ENCODE measurements at regions not wholly inside any gene's neighbourhood (a gene's known extent, or its start where the extent isn't known, plus 50 kb on each side); places are given as distances from the start of the nearest gene placed in this dataset.

DNA sequence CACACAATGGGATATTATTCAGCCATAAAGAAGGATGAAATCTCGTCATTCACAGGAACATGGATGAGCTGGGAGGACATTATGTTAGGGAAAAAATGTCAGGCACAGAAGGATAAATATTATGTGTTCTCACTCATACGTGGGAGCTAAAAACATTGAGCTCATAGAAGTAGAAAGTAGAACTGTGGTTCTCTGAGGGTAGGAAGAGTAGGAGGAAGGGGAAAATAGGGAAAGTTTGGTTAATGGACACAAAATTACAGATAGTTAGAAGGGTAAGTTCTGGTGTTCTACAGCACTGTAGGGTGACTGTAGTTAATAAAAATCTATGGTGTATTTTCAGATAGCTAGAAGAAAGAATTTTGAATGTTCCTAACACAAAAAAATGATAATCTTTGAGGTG lies 102.6 kb upstream of the LIPC start:
- H3K79me2 ChIP-seq (ENCODE audit: insufficient read depth, low read length) = no peaks in the 10 kb centered on the region
- POLR2A ChIA-PET = no interaction called here
- RAD21 ChIA-PET (ENCODE audit: low non-redundant PET in 1 of 2, low total read pairs in 2 of 2, uncharacterized antibody in 2 of 2, unreplicated experiment in 2 of 2) = no interaction called here
- H2AFZ ChIP-seq (ENCODE audit: low read depth, low read length, poor library complexity, severe bottlenecking) = no peak overlapping the region
- H3K27me3 ChIP-seq (ENCODE audit: insufficient read depth, low read length) = no peaks in the 10 kb centered on the region
- no peak overlapping the region for H3K4me2 ChIP-seq (ENCODE audit: low read length)
- no peak overlapping the region for H3K9ac ChIP-seq (ENCODE audit: low read length)
- intact Hi-C loops (cut with micrococcal nuclease) = no loop called here
- no peaks in the 10 kb centered on the region for H3K9me3 ChIP-seq (ENCODE audit: control insufficient read depth in 1 of 2, insufficient read depth in 1 of 2, low read depth in 1 of 2, low read length in 2 of 2)
- peaks cover 43% of the 10 kb centered on the region in 2 experiments for H3K4me1 ChIP-seq (ENCODE audit: control insufficient read depth in 1 of 2, insufficient read depth in 2 of 2, low read length in 2 of 2)
- H3K27ac ChIP-seq (ENCODE audit: low read depth, low read length) = no peak overlapping the region
- no peaks in the 10 kb centered on the region for H4K20me1 ChIP-seq (ENCODE audit: insufficient read depth)
- no peak overlapping the region for H3K4me3 ChIP-seq (replicated peaks in 1 of 2; ENCODE audit: low read depth in 1 of 2, low read length in 2 of 2)
- no peaks in the 10 kb centered on the region for H3K36me3 ChIP-seq (ENCODE audit: control insufficient read depth in 1 of 2, insufficient read depth in 2 of 2, low read length in 2 of 2)
- BruUV-seq (replicated peaks) = no TSS peak
- ATAC-seq (no peak), DNase-seq (ENCODE audit: low read depth, low spot score) (no peak)
- no peaks in the 10 kb centered on the region for H3K9me2 ChIP-seq (ENCODE audit: insufficient read depth)
- CTCF ChIA-PET = no interaction called here
- TF ChIP-seq, protein P1, sequence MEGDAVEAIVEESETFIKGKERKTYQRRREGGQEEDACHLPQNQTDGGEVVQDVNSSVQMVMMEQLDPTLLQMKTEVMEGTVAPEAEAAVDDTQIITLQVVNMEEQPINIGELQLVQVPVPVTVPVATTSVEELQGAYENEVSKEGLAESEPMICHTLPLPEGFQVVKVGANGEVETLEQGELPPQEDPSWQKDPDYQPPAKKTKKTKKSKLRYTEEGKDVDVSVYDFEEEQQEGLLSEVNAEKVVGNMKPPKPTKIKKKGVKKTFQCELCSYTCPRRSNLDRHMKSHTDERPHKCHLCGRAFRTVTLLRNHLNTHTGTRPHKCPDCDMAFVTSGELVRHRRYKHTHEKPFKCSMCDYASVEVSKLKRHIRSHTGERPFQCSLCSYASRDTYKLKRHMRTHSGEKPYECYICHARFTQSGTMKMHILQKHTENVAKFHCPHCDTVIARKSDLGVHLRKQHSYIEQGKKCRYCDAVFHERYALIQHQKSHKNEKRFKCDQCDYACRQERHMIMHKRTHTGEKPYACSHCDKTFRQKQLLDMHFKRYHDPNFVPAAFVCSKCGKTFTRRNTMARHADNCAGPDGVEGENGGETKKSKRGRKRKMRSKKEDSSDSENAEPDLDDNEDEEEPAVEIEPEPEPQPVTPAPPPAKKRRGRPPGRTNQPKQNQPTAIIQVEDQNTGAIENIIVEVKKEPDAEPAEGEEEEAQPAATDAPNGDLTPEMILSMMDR (IDR thresholded peaks at IDR 0.05 in 2 of 3, conservative IDR thresholded peaks at IDR 0.05 in 1 of 3; ENCODE audit: borderline replicate concordance in 1 of 3, insufficient read depth in 1 of 3, low read depth in 2 of 3, low read length in 2 of 3) = no peak
- no peak for TF ChIP-seq EZH2 (IDR thresholded peaks at IDR 0.05)
- TF ChIP-seq, protein P2, sequence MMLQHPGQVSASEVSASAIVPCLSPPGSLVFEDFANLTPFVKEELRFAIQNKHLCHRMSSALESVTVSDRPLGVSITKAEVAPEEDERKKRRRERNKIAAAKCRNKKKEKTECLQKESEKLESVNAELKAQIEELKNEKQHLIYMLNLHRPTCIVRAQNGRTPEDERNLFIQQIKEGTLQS (IDR thresholded peaks at IDR 0.05) = no peak
- no peak for TF ChIP-seq EZH2phosphoT487 (IDR thresholded peaks at IDR 0.05; ENCODE audit: borderline replicate concordance)
- TF ChIP-seq CBX3 (IDR thresholded peaks at IDR 0.05; ENCODE audit: low read depth) = no peak
- TF ChIP-seq POLR2A (IDR thresholded peaks at IDR 0.05; ENCODE audit: borderline replicate concordance, extremely low read depth, insufficient read depth, insufficient read length) = no peak
- TF ChIP-seq ZNF274 (IDR thresholded peaks at IDR 0.05; ENCODE audit: low read depth, low read length) = no peak
- TF ChIP-seq, protein P3, sequence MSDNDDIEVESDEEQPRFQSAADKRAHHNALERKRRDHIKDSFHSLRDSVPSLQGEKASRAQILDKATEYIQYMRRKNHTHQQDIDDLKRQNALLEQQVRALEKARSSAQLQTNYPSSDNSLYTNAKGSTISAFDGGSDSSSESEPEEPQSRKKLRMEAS (IDR thresholded peaks at IDR 0.05) = no peak
- no peak for TF ChIP-seq ZFX (IDR thresholded peaks at IDR 0.05)
- TF ChIP-seq JUND (IDR thresholded peaks at IDR 0.05) = no peak
- no peak for TF ChIP-seq SIN3A (IDR thresholded peaks at IDR 0.05; ENCODE audit: low read depth)
- no peak for TF ChIP-seq YY1 (IDR thresholded peaks at IDR 0.05; ENCODE audit: extremely low read depth, insufficient replicate concordance, low read depth, low read length)
- TF ChIP-seq, protein P4, sequence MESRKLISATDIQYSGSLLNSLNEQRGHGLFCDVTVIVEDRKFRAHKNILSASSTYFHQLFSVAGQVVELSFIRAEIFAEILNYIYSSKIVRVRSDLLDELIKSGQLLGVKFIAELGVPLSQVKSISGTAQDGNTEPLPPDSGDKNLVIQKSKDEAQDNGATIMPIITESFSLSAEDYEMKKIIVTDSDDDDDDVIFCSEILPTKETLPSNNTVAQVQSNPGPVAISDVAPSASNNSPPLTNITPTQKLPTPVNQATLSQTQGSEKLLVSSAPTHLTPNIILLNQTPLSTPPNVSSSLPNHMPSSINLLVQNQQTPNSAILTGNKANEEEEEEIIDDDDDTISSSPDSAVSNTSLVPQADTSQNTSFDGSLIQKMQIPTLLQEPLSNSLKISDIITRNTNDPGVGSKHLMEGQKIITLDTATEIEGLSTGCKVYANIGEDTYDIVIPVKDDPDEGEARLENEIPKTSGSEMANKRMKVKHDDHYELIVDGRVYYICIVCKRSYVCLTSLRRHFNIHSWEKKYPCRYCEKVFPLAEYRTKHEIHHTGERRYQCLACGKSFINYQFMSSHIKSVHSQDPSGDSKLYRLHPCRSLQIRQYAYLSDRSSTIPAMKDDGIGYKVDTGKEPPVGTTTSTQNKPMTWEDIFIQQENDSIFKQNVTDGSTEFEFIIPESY (IDR thresholded peaks at IDR 0.05; ENCODE audit: extremely low read depth, insufficient replicate concordance, low read length) = no peak
- no peak for TF ChIP-seq ELF1 (IDR thresholded peaks at IDR 0.05; ENCODE audit: borderline replicate concordance, low read depth)
- TF ChIP-seq RAD21 (IDR thresholded peaks at IDR 0.05; ENCODE audit: low read depth) = no peak
- TF ChIP-seq, protein P5, sequence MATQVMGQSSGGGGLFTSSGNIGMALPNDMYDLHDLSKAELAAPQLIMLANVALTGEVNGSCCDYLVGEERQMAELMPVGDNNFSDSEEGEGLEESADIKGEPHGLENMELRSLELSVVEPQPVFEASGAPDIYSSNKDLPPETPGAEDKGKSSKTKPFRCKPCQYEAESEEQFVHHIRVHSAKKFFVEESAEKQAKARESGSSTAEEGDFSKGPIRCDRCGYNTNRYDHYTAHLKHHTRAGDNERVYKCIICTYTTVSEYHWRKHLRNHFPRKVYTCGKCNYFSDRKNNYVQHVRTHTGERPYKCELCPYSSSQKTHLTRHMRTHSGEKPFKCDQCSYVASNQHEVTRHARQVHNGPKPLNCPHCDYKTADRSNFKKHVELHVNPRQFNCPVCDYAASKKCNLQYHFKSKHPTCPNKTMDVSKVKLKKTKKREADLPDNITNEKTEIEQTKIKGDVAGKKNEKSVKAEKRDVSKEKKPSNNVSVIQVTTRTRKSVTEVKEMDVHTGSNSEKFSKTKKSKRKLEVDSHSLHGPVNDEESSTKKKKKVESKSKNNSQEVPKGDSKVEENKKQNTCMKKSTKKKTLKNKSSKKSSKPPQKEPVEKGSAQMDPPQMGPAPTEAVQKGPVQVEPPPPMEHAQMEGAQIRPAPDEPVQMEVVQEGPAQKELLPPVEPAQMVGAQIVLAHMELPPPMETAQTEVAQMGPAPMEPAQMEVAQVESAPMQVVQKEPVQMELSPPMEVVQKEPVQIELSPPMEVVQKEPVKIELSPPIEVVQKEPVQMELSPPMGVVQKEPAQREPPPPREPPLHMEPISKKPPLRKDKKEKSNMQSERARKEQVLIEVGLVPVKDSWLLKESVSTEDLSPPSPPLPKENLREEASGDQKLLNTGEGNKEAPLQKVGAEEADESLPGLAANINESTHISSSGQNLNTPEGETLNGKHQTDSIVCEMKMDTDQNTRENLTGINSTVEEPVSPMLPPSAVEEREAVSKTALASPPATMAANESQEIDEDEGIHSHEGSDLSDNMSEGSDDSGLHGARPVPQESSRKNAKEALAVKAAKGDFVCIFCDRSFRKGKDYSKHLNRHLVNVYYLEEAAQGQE (IDR thresholded peaks at IDR 0.05; ENCODE audit: low read depth) = no peak
- TF ChIP-seq CEBPB (IDR thresholded peaks at IDR 0.05; ENCODE audit: low read depth) = no peak
- TF ChIP-seq SP1 (IDR thresholded peaks at IDR 0.05; ENCODE audit: low read depth) = no peak
- TF ChIP-seq POLR2AphosphoS5 (IDR thresholded peaks at IDR 0.05; ENCODE audit: low read depth, low read length) = no peak
- TF ChIP-seq FOSL1 (IDR thresholded peaks at IDR 0.05; ENCODE audit: low read depth) = no peak

Data from HCT116 (cell line).